ENCODE measurements at regions not wholly inside any gene's neighbourhood (a gene's known extent, or its start where the extent isn't known, plus 50 kb on each side); places are given as distances from the start of the nearest gene placed in this dataset.

DNA sequence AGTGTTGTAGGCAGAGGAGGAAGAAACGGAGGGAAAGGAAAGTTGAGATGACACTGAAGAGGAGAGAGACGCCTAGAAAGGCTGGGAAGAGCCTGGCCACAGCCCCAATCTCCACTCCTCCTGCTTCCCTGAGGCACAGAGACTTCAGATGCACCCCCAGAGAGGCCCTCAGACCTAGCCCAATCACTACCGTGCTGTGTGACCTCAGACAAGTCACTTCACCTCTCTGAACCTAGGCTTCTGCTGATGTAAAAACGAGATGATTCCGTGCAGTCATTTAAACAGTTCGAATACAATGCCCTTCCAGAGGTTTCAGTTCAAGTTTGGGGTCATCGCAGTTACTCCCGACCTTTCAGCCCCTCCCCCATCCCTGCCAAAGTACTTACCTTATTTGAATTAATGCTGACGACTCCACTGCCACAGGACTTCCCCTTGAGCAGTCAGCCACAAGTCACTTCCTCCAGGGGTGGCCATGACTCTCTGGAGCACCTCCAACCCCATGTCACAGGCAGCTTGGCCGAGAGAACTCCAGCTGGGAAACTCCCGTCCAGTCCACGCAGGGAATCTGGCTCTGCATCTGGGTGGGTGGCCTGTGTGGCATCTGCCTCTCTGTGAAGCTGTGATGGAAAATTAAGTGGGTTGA lies 105.2 kb upstream of the ID2 start:
- Histone ChIP-seq H3K27ac (ENCODE audit: low read length, poor library complexity, severe bottlenecking) (no peak overlapping the region), H4K91ac (ENCODE audit: low read length) (no peak overlapping the region), H2BK15ac (ENCODE audit: low read depth, poor library complexity, severe bottlenecking) (no peak overlapping the region), H3K79me1 (replicated peaks; ENCODE audit: low read length, poor library complexity, severe bottlenecking) (no peaks in the 10 kb centered on the region), H3K4me3 (ENCODE audit: insufficient read depth in 1 of 2, low read depth in 1 of 2, low read length in 2 of 2) (no peak overlapping the region), H2BK12ac (ENCODE audit: low read length in 2 of 2) (no peak overlapping the region), H3K9me3 (ENCODE audit: control insufficient read depth, low read length) (no peaks in the 10 kb centered on the region), H4K8ac (ENCODE audit: low read length) (no peak overlapping the region), H2BK5ac (ENCODE audit: low read depth, low read length, poor library complexity, severe bottlenecking) (no peak overlapping the region), H3K4me2 (ENCODE audit: low read length, poor library complexity, severe bottlenecking) (no peak overlapping the region), H3K36me3 (ENCODE audit: control insufficient read depth in 1 of 2, insufficient read depth in 2 of 2, low read depth in 1 of 2, low read length in 2 of 2) (no peaks in the 10 kb centered on the region), H3K23ac (ENCODE audit: low read length in 2 of 2) (peak overlapping the region in 1 of 2 experiments; percentile 23), H3K27me3 (ENCODE audit: control insufficient read depth in 1 of 2, insufficient read depth in 1 of 2, low read length in 2 of 2) (peaks cover 0 to 7% of the 10 kb centered on the region in 2 experiments), H2BK120ac (ENCODE audit: low read depth, low read length) (no peak overlapping the region), H2AK5ac (ENCODE audit: low read length, severe bottlenecking) (no peak overlapping the region), H2AFZ (ENCODE audit: low read depth, low read length) (no peak overlapping the region), H3K9ac (ENCODE audit: low read length) (no peak overlapping the region), H3K4me1 (ENCODE audit: control insufficient read depth, insufficient read depth, low read depth, low read length) (peaks cover 13% of the 10 kb centered on the region), H3K18ac (ENCODE audit: low read depth in 1 of 2, low read length in 2 of 2) (no peak overlapping the region), H3K4ac (ENCODE audit: low read depth in 1 of 2, low read length in 2 of 2) (no peak overlapping the region), H3K14ac (ENCODE audit: low read length in 2 of 2) (no peak overlapping the region)
- DNase-seq = no peak
- 77% methylated on average over 12 of the region's 12 CpGs for WGBS

DNA sequence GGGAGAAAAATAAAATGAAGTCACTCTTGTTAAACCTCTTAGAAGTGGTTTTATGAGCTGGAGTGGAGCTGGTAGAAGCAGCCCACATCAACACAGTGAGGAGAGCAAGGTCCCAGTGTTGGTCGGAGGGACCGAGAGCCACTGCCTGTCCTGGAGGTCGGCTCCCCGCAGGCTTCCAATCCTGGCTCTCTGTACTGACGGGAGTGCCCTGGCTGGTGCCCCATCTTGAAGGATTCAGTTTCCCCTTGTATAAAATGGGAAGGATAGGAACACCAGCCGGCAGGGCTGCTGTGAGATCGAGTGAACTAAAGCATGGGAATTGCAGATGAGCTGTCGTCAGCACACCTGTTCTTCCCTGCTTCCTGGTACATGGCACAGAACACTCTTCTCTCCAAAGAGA lies 104.3 kb upstream of the ID2 start:
- H3K27me3 ChIP-seq (ENCODE audit: control insufficient read depth in 1 of 2, insufficient read depth in 1 of 2, low read length in 2 of 2) = peaks cover 0 to 5% of the 10 kb centered on the region in 2 experiments
- H3K9me3 ChIP-seq (ENCODE audit: control insufficient read depth, low read length) = no peaks in the 10 kb centered on the region
- H2BK5ac ChIP-seq (ENCODE audit: low read depth, low read length, poor library complexity, severe bottlenecking) = no peak overlapping the region
- no peaks in the 10 kb centered on the region for H3K36me3 ChIP-seq (ENCODE audit: control insufficient read depth in 1 of 2, insufficient read depth in 2 of 2, low read depth in 1 of 2, low read length in 2 of 2)
- H3K79me1 ChIP-seq (replicated peaks; ENCODE audit: low read length, poor library complexity, severe bottlenecking) = no peaks in the 10 kb centered on the region
- H4K91ac ChIP-seq (ENCODE audit: low read length) = no peak overlapping the region
- H3K4me1 ChIP-seq (ENCODE audit: control insufficient read depth, insufficient read depth, low read depth, low read length) = peaks cover 12% of the 10 kb centered on the region
- H2BK120ac ChIP-seq (ENCODE audit: low read depth, low read length) = no peak overlapping the region
- WGBS = 88% methylated on average over 8 of the region's 8 CpGs
- H2AFZ ChIP-seq (ENCODE audit: low read depth, low read length) = no peak overlapping the region
- no peak overlapping the region for H4K8ac ChIP-seq (ENCODE audit: low read length)
- H2BK12ac ChIP-seq (ENCODE audit: low read length in 2 of 2) = no peak overlapping the region
- H2AK5ac ChIP-seq (ENCODE audit: low read length, severe bottlenecking) = no peak overlapping the region
- H3K4me3 ChIP-seq (ENCODE audit: insufficient read depth in 1 of 2, low read depth in 1 of 2, low read length in 2 of 2) = no peak overlapping the region
- no peak overlapping the region for H2BK15ac ChIP-seq (ENCODE audit: low read depth, poor library complexity, severe bottlenecking)
- H3K27ac ChIP-seq (ENCODE audit: low read length, poor library complexity, severe bottlenecking) = no peak overlapping the region
- no peak overlapping the region for H3K14ac ChIP-seq (ENCODE audit: low read length in 2 of 2)
- H3K9ac ChIP-seq (ENCODE audit: low read length) = no peak overlapping the region
- H3K18ac ChIP-seq (ENCODE audit: low read depth in 1 of 2, low read length in 2 of 2) = no peak overlapping the region
- no peak overlapping the region for H3K4ac ChIP-seq (ENCODE audit: low read depth in 1 of 2, low read length in 2 of 2)
- no peak overlapping the region for H3K4me2 ChIP-seq (ENCODE audit: low read length, poor library complexity, severe bottlenecking)
- H3K23ac ChIP-seq (ENCODE audit: low read length in 2 of 2) = no peak overlapping the region
- no peak for DNase-seq

DNA sequence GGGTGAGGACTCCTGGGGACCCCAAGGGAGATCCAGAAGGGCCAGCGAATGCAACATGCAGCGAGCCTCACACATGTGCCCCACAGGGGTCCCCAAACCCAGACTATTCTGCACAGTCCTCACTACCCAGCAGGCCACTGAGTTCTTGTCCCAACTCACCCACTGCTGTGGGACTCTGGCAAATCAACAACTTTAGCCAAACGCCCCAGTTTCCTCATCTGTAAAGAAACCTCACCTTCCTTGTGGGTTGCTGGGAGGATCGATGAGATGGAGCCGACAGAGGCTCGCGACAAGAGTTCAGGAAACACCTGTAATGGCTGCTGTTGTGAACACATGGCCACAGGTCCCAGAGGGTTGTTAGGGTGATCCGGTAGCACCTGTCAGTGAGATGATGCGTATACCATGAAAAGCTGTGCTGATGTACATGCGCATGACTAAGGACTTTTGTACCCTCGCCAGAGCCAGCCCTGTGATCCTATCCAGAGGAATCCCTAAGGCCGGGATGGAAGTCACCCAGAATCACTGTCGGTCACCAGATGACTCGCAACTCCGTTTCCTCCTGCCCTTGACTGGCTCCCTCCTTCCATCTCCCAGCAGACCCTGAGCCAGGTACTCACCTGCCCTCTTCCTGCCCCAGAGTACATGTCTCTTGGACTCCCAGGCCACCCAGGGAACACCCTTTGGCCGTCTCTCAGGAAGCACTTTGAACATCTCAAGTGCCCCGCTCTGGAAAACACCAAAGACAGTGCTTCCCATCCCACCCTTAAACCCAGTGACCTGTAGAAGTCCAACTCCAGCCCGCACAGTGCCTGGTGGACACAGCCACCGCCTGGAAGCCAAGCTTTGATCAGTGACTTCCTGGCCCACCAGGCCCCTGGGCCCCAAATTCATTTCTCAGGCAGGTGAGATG lies 103.3 kb upstream of the ID2 start:
- no peak overlapping the region for H3K4ac ChIP-seq (ENCODE audit: low read depth in 1 of 2, low read length in 2 of 2)
- no peak overlapping the region for H2BK15ac ChIP-seq (ENCODE audit: low read depth, poor library complexity, severe bottlenecking)
- H3K27ac ChIP-seq (ENCODE audit: low read length, poor library complexity, severe bottlenecking) = no peak overlapping the region
- peaks cover 10% of the 10 kb centered on the region for H3K4me1 ChIP-seq (ENCODE audit: control insufficient read depth, insufficient read depth, low read depth, low read length)
- H3K4me2 ChIP-seq (ENCODE audit: low read length, poor library complexity, severe bottlenecking) = no peak overlapping the region
- no peak overlapping the region for H3K18ac ChIP-seq (ENCODE audit: low read depth in 1 of 2, low read length in 2 of 2)
- no peak overlapping the region for H4K8ac ChIP-seq (ENCODE audit: low read length)
- H3K4me3 ChIP-seq (ENCODE audit: insufficient read depth in 1 of 2, low read depth in 1 of 2, low read length in 2 of 2) = no peak overlapping the region
- no peaks in the 10 kb centered on the region for H3K36me3 ChIP-seq (ENCODE audit: control insufficient read depth in 1 of 2, insufficient read depth in 2 of 2, low read depth in 1 of 2, low read length in 2 of 2)
- no peak overlapping the region for H2BK120ac ChIP-seq (ENCODE audit: low read depth, low read length)
- no peak for DNase-seq
- no peaks in the 10 kb centered on the region for H3K9me3 ChIP-seq (ENCODE audit: control insufficient read depth, low read length)
- no peaks in the 10 kb centered on the region for H3K79me1 ChIP-seq (replicated peaks; ENCODE audit: low read length, poor library complexity, severe bottlenecking)
- H3K27me3 ChIP-seq (ENCODE audit: control insufficient read depth in 1 of 2, insufficient read depth in 1 of 2, low read length in 2 of 2) = peaks cover 0 to 5% of the 10 kb centered on the region in 2 experiments
- no peak overlapping the region for H3K23ac ChIP-seq (ENCODE audit: low read length in 2 of 2)
- H4K91ac ChIP-seq (ENCODE audit: low read length) = no peak overlapping the region
- no peak overlapping the region for H3K14ac ChIP-seq (ENCODE audit: low read length in 2 of 2)
- H3K9ac ChIP-seq (ENCODE audit: low read length) = no peak overlapping the region
- no peak overlapping the region for H2BK5ac ChIP-seq (ENCODE audit: low read depth, low read length, poor library complexity, severe bottlenecking)
- no peak overlapping the region for H2AK5ac ChIP-seq (ENCODE audit: low read length, severe bottlenecking)
- no peak overlapping the region for H2AFZ ChIP-seq (ENCODE audit: low read depth, low read length)
- 86% methylated on average over 19 of the region's 19 CpGs for WGBS
- no peak overlapping the region for H2BK12ac ChIP-seq (ENCODE audit: low read length in 2 of 2)

DNA sequence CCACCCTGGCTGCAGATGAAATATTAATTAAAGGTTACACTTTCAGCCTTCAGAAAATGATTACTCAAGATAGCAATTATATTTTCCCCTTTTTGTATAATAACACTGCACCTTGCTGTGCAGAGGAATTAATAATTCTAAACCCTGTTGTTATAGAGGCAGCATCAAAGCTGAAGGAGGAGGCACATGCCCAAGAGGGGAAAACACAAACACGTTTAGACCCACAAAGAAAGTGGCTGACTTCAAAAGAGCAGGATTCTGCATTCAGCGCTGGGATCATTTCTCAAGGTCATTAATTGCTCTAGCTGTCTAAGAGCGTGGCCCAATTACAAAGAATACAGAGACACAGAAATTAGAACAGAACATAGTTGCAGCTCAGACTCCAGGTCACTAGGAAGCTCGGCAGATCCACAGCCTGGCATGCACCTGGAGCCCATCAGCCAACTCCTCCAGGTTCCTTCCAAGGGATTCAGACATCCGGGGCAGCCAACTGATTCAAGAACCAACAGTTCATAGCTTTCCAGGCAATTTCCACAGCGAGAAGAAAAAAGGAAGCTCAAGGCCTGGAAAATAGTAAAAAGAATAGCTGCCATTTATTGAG lies 102.3 kb upstream of the ID2 start:
- Histone ChIP-seq H2BK12ac (ENCODE audit: low read length in 2 of 2) (no peak overlapping the region), H3K9ac (ENCODE audit: low read length) (no peak overlapping the region), H3K4me2 (ENCODE audit: low read length, poor library complexity, severe bottlenecking) (no peak overlapping the region), H3K4me3 (ENCODE audit: insufficient read depth in 1 of 2, low read depth in 1 of 2, low read length in 2 of 2) (no peak overlapping the region), H2BK15ac (ENCODE audit: low read depth, poor library complexity, severe bottlenecking) (peak overlapping the region; percentile 12), H3K4ac (ENCODE audit: low read depth in 1 of 2, low read length in 2 of 2) (no peak overlapping the region), H3K27ac (ENCODE audit: low read length, poor library complexity, severe bottlenecking) (no peak overlapping the region), H2BK120ac (ENCODE audit: low read depth, low read length) (no peak overlapping the region), H3K23ac (ENCODE audit: low read length in 2 of 2) (no peak overlapping the region), H4K8ac (ENCODE audit: low read length) (no peak overlapping the region), H3K4me1 (ENCODE audit: control insufficient read depth, insufficient read depth, low read depth, low read length) (peaks cover 15% of the 10 kb centered on the region), H4K91ac (ENCODE audit: low read length) (no peak overlapping the region), H2BK5ac (ENCODE audit: low read depth, low read length, poor library complexity, severe bottlenecking) (no peak overlapping the region), H3K14ac (ENCODE audit: low read length in 2 of 2) (no peak overlapping the region), H2AK5ac (ENCODE audit: low read length, severe bottlenecking) (no peak overlapping the region), H3K36me3 (ENCODE audit: control insufficient read depth in 1 of 2, insufficient read depth in 2 of 2, low read depth in 1 of 2, low read length in 2 of 2) (no peaks in the 10 kb centered on the region), H3K18ac (ENCODE audit: low read depth in 1 of 2, low read length in 2 of 2) (no peak overlapping the region), H3K9me3 (ENCODE audit: control insufficient read depth, low read length) (no peaks in the 10 kb centered on the region), H3K79me1 (replicated peaks; ENCODE audit: low read length, poor library complexity, severe bottlenecking) (no peaks in the 10 kb centered on the region), H3K27me3 (ENCODE audit: control insufficient read depth in 1 of 2, insufficient read depth in 1 of 2, low read length in 2 of 2) (peaks cover 0 to 7% of the 10 kb centered on the region in 2 experiments), H2AFZ (ENCODE audit: low read depth, low read length) (no peak overlapping the region)
- WGBS = 84% methylated on average over 4 of the region's 6 CpGs
- DNase-seq = no peak

Measured in mesenchymal stem cell (in vitro differentiated cells and primary cell).